Fibroblast of skin of scalp (primary cell): ENCODE measurements at regions not wholly inside any gene's neighbourhood (a gene's known extent, or its start where the extent isn't known, plus 50 kb on each side); places are given as distances from the start of the nearest gene placed in this dataset.

ENCODE experiments used
- DNase-seq: peaks from one replicate; pipeline ENCODE4 v3.0.0-alpha.2; 2013

DNA sequence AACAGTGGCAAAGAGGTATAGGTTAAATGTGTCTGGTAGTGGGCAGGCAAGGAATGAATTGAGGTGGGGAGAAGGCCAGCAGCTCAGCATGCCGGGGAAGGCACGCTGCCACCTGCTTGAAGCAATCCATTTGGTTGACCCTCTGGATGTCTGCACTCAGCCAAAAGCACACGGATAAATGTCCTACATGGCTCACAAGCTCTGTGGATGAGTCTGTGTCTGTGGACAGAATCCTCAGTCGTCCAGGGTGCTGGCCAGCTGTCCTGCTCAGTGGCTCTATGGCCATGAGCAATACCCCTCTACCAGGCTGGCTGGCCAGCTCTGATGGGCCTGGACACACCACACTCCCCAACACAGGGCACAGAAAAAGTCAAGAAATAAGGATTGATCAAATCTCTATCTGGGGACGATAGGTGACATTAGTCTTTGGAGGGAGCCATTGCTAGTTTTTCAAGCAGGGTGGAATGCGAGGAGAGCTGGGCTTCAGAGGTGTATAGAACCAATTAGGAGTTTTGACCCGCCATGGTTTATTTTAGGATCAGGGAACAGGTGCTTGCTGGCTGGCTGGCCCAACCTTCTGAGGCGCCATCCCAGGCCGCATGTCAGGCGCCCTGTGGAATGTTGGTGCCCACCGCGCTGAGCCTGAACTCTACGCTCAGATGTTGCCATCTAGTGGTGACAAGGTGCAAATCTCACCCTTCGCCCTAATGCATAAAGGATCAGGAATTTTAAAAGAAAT, 493.4 kb downstream of the TNS3 start:
- peak; percentile 73 for DNase-seq

GRCh38 chr7:47087866-47088265, 494.0 kb downstream of the TNS3 start:
- DNase-seq: peak; percentile 19

DNA sequence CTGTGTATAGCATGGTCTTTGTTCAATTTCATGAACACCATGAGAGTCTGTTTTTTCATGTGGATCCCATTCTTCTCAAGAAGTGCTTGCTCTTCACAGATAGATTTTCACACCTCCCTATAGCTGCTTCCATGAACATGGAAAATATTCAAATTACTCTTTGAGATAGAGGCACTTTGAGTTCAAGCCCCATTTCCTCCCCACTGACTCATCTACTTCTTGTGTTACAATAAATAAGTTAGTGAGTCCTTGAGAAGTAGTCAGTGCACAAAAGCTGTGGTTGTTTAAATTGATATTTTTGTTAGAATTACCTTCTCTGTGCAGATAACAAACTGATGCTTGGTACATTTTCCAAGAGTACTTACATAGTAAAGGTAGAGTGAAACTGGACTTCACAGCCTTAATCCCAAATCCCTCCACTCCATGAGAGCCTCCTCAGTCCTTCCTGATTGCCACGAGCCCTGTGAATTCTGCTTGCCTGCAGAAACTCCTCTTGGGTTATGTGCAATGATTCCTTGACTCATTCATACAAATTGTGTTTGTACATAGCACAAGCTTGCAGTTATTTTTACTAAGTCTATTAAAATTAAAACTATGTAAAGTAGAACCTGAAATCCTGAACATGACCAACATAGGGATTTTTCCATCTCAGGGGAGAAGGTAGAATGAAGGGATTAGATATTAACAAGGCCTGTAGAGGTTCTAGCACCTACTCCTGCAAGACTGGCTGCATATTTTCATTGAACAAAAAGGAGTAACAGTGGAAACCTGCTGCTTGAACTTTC, 496.2 kb downstream of the TNS3 start:
- DNase-seq: no peak

DNA sequence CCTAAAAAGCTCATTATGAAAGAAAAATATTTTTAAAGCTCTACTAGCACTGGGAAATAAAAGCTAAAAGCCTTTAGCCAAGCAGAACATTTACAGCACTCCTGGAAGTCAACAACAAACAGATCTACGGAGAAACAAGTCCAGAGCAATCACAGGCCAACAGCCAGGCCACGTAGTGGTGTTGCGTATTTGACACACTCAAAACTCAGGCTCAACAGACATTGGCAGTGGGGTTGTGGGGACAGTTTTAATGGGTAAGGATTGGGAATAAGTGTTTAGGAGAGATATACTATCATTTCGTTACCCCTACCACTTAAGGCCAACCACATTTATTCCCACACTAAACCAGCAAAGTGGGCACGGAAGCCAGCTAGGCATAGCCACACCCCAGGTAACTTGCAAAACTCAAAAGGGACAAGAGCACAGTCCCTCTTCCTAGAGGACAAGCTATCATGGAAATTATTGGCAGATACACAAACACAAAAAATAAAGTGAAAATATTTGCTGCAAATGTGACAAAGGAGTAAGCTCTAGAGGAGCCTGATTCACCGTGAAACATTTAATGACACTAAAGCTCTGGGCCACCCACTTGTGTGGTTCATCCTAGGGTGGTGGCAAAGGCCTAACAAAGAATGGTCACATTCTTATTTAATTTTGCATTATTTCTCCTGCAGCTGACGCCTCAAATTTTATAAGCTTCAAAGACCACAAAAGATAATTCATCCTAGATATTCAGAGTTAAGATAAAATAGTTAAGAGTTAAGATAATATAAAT, 498.2 kb downstream of the TNS3 start:
- no peak for DNase-seq

DNA sequence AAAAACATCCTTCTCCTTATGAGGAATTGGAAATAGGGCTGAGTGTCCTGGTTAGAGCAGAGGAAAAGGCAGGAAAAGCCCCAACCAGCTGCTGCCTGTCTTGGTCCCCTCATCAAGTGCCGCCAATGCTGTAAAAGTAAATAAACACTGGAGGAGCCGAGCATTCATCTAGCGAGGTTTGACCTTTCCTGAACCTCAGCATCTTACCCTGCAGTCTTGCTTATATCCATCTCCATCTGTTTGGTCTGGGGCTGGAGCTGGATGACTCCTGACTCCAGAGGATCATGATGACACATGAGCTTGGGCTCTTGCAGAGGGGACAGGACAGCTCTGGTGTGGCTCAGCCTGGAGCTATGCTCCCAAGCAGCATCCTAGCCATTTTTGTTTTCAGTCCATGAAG, 501.1 kb downstream of the TNS3 start:
- peak; percentile 22 for DNase-seq

DNA sequence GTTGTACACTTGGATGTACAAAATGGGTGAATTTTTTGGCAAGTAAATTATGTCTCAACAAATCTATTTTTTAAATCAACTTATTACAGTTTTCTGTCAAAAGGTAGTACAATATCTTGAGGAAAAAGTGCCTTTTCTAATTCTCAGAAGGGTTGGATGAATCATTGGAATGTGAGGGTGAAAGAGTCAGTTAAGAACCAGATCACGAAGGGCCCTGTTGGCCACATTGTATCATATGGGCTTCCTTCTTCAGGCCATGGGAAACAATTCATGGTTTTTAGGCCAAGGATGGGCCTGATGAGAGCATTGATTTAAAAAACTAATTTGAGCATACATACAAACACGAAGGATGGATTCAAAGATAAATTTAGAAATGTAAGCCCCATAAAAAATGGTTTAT, 503.7 kb downstream of the TNS3 start:
- peak; percentile 28 for DNase-seq

DNA sequence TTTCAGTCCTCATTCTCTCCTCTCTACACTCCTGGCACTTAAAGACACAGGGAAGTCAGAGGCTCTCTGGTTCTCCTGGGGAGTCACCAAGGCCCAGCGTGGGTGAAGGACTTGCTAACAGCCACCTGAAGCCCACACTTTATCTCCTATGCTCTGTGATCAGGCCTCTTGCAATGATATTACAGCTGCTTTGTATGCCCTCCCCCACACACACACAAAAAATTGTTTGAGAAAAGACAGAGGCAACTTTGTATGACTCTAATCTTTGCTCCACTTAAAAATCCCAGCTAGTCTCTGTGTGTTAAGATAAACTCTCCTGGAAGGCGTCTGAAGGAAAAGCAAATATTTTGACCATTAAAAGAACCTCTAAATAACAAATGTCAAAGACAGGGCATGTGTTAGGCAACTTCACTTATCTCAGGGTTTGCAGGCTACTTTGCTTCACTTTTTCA, 507.2 kb downstream of the TNS3 start:
- no peak for DNase-seq

DNA sequence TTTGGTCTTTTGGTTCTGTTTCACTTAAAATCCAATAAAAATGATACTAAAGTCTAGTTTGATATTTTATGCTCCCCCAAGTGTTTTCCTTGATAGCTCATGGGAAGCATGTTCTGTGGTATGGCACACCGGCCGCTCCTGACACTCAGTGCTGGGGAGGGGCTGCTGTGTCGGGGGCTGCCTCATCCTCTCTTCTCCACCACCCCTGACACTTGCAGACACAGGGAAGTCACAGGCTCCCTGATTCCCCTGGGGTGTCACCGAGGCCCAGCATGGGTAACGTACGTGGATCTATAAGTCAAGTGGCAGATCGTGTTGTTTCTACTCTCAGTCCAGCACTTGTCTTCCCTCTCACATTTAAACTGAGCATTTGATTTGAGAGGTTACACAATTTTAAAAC, 508.6 kb downstream of the TNS3 start:
- DNase-seq: no peak

DNA sequence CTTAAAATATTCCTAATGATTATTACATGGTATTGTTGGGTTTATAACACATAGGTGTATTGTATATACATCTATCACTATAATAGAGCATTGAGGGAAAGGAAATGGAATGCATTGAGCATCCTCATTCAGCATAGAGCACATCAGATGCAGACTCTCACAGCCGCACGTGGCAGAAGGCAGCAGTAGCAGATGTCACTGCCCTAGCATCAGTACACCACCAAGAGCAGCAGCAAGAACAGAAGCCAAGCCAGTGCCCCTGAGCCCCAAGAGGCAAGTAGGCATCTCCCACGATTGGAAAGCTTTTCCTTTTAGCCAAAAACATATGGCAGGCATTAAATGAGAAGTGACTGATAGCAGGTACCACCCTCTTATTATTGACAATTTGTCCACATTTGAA, 510.0 kb downstream of the TNS3 start:
- DNase-seq: no peak

GRCh38 chr7:47069385-47070076, 512.4 kb downstream of the TNS3 start:
- DNase-seq: no peak

- no peak for DNase-seq
These were observed 514.8 kb downstream of the TNS3 start for GRCh38 chr7:47066976-47067614.

GRCh38 chr7:47056731-47057130, 525.2 kb downstream of the TNS3 start:
- no peak for DNase-seq

- DNase-seq: peak; percentile 10
These were observed 529.2 kb downstream of the TNS3 start for GRCh38 chr7:47052541-47053208.

DNA sequence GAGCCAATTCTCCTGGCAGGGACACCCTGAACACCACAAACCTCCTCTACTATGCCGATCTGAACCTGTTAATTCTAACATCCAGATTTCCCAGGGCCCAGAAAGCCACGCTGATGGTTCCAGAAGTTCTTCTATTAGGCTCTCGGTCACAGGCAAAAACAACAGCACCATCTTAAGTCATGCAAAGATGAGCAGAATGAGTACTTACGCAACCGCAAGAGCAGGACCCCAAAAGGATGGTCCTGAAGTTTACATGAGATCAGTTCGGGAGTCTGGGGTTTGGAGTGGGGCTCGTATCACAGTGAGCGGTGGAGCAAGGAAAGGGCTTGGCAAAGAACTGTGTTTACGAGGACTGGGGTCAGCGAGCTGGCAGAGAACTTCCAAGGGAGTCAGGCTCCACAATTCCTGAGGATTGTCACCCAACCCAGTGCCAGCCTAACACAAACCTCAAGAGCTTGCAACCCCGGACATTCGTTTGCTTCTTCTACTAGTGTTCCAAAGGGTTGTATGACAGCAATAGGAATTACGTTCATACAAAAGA, 532.6 kb downstream of the TNS3 start:
- no peak for DNase-seq

DNA sequence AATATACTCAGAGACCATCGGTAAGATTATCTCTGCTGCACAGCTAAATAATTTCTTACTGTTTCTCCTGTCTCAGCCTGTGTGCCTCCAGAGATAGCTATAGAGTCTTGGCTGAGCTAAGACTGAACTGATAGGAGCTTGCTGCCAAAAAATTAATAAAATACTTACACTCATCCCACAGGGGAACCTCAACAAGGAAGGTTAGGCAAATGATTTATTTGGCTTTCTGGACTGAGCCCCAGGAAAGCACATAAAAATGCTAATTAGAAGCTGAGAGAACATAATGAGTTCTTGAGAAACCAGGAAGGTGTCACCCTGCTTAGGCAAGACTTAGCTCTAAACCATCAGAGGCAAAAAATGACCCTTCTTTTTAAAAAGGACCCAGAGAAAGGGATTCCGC, 534.5 kb downstream of the TNS3 start:
- no peak for DNase-seq

- DNase-seq: no peak
These were observed 535.0 kb downstream of the TNS3 start for GRCh38 chr7:47046949-47047348.

GRCh38 chr7:47045207-47046051, 536.5 kb downstream of the TNS3 start:
- DNase-seq: peak; percentile 50

DNA sequence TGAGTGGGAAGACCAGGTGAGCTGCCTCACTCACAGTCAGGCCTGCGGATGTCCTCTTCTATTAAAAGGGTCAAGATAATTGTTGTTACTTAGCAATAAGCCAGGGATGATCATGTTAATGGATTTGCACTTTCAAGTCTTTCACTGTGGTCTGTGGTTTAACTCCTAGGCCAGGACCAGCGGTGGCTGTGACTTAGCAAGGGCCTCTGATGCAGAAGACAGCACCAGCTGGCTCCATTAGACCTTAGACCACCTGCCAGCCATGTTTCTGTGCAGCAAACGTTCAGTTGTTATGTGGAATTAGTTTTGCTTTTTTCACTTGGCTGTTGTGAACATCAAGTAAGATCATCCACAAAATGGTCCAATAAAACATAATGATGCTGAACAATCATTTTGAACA, 537.3 kb downstream of the TNS3 start:
- no peak for DNase-seq

DNA sequence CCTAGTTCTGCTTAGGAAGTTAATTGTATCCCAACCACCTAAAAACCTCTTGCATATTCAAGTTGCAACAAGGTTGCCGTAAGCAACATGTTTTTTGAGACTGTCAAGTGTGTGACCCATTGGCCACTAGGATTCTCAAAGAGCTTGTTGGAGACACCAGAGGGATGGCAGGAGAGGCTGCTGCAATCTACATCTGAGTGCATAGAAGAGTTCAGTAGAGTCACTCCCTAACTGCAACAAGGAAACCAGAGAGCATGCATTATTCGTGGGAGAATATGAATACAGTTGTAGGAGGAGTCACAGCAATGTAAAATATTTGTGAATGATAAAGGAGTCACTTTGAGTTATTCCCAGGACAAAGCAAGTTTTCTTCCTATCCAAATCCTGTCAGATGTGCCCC, 538.6 kb downstream of the TNS3 start:
- DNase-seq: no peak

DNA sequence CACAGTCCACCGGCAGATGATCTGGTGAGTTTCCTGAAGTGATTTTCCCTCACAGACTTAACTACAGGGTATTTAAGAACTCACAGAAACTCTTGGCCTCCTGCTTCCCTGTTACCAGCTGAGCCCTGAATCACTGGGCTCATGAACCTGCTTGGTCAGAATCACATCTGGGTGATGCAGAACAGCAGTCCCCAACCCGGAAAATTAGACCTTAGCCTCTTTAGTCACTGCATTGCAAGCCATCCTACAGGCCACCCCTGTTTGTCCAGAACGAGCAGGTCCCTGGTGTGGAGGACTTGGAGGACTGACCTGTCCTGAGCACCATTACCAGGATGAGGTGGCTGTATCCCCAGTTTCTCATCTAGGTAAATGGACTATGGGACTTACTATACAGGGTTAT, 539.2 kb downstream of the TNS3 start:
- DNase-seq: no peak
